ENCODE measurements at regions not wholly inside any gene's neighbourhood (a gene's known extent, or its start where the extent isn't known, plus 50 kb on each side); places are given as distances from the start of the nearest gene placed in this dataset.
"Not testable (repeated sequence)": the region's sequence is repeated elsewhere in the genome, so short reads cannot be mapped to it uniquely, and the experiment has no call there.

- DNase-seq (ENCODE audit: low read depth): no peak
Measured at GRCh38 chr10:2920637-2921036, 146.7 kb upstream of the PFKP start.

GRCh38 chr10:2920168-2920567 is 147.2 kb upstream of the PFKP start:
- no peak for DNase-seq (ENCODE audit: low read depth)

GRCh38 chr10:2919016-2919415 is 148.3 kb upstream of the PFKP start:
- no peak for DNase-seq (ENCODE audit: low read depth)

GRCh38 chr10:2918489-2918888 is 148.9 kb upstream of the PFKP start:
- DNase-seq (ENCODE audit: low read depth): no peak

- DNase-seq (ENCODE audit: low read depth): no peak
Measured at GRCh38 chr10:2917926-2918325, 149.4 kb upstream of the PFKP start.

- DNase-seq (ENCODE audit: low read depth): no peak
Measured at GRCh38 chr10:2915412-2915811, 151.9 kb upstream of the PFKP start.

GRCh38 chr10:2914741-2915140 is 152.6 kb upstream of the PFKP start:
- DNase-seq (ENCODE audit: low read depth): no peak

- no peak for DNase-seq (ENCODE audit: low read depth)
Measured at GRCh38 chr10:2913474-2913873, 153.9 kb upstream of the PFKP start.

- no peak for DNase-seq (ENCODE audit: low read depth)
Measured at GRCh38 chr10:2910656-2911055, 156.7 kb upstream of the PFKP start.

- DNase-seq (ENCODE audit: low read depth): no peak
Measured at GRCh38 chr10:2909921-2910320, 157.4 kb upstream of the PFKP start.

- DNase-seq (ENCODE audit: low read depth): no peak
Measured at GRCh38 chr10:2908851-2909630, 158.3 kb upstream of the PFKP start.

- DNase-seq (ENCODE audit: low read depth): no peak
Measured at GRCh38 chr10:2906974-2907373, 160.4 kb upstream of the PFKP start.

GRCh38 chr10:2905851-2906250 is 161.5 kb upstream of the PFKP start:
- no peak for DNase-seq (ENCODE audit: low read depth)

GRCh38 chr10:2900530-2900929 is 166.8 kb upstream of the PFKP start:
- DNase-seq (ENCODE audit: low read depth): no peak

GRCh38 chr10:2899246-2899951 is 167.9 kb upstream of the PFKP start:
- no peak for DNase-seq (ENCODE audit: low read depth)

GRCh38 chr10:2898509-2898860 is 168.9 kb upstream of the PFKP start:
- no peak for DNase-seq (ENCODE audit: low read depth)

GRCh38 chr10:2897619-2898508 is 169.5 kb upstream of the PFKP start:
- DNase-seq (ENCODE audit: low read depth): no peak

- not testable (repeated sequence) for DNase-seq (ENCODE audit: low read depth)
Measured at GRCh38 chr10:2896334-2896733, 171.0 kb upstream of the PFKP start.

- DNase-seq (ENCODE audit: low read depth): no peak
Measured at GRCh38 chr10:2895594-2896196, 171.7 kb upstream of the PFKP start.

GRCh38 chr10:2893991-2894390 is 173.4 kb upstream of the PFKP start:
- no peak for DNase-seq (ENCODE audit: low read depth)

- no peak for DNase-seq (ENCODE audit: low read depth)
Measured at GRCh38 chr10:2893158-2893845, 174.0 kb upstream of the PFKP start.

GRCh38 chr10:2891770-2892124 is 175.6 kb upstream of the PFKP start:
- DNase-seq (ENCODE audit: low read depth): no peak

Data from stimulated activated CD8-positive, alpha-beta memory T cell treated with anti-CD3 and anti-CD28 coated beads, Interleukin-15, amount 100 ng/mL, for 24 hours (primary cell).